Nephron (organoid): ENCODE measurements at regions not wholly inside any gene's neighbourhood (a gene's known extent, or its start where the extent isn't known, plus 50 kb on each side); places are given as distances from the start of the nearest gene placed in this dataset.

Source experiments
- H3K27ac Mint-ChIP-seq, 3 experiments: 2 replicates each; pipeline ENCODE4 v1.8.0; 2020; ENCODE audit warnings: mixed read lengths in 3 of 3, mild to moderate bottlenecking in 2 of 3, moderate library complexity in 1 of 3
- H3K27me3 Mint-ChIP-seq: 2 replicates; pipeline ENCODE4 v1.8.0; 2021; ENCODE audit warnings: low read depth, mild to moderate bottlenecking, moderate library complexity, mixed read lengths
- H3K36me3 Mint-ChIP-seq: 2 replicates; pipeline ENCODE4 v1.8.0; 2020; ENCODE audit warnings: low read depth, mixed read lengths
- H3K4me1 Mint-ChIP-seq: 2 replicates; pipeline ENCODE4 v1.8.0; 2020; ENCODE audit warnings: mixed read lengths
- H3K4me3 Mint-ChIP-seq, 3 experiments: 2 replicates each; pipeline ENCODE4 v1.8.0; 2020; ENCODE audit warnings: mild to moderate bottlenecking in 3 of 3, mixed read lengths in 3 of 3, moderate library complexity in 2 of 3
- H3K9me3 Mint-ChIP-seq: 2 replicates; pipeline ENCODE4 v1.8.0; 2020; ENCODE audit warnings: mixed read lengths
- CTCF ChIP-seq, 3 experiments: fragments of 200-600 bp; sonication (generic); IDR thresholded peaks; one replicate each; pipeline ENCODE4 v1.5.0; 2021; ENCODE audit warnings: antibody characterized with exemption in 3 of 3; ENCODE audit not compliant: unreplicated experiment in 3 of 3

GRCh38 chr14:95635051-95635450 is 51.2 kb upstream of the TCL1B start:
- H3K4me1 Mint-ChIP-seq, result no peaks in the 10 kb centered on the region
- no peak overlapping the region for H3K4me3 Mint-ChIP-seq
- no peak for TF ChIP-seq CTCF (IDR thresholded peaks at IDR 0.05; ENCODE audit: unreplicated experiment in 3 of 3)
- H3K27me3 Mint-ChIP-seq, result peaks cover 18% of the 10 kb centered on the region
- H3K36me3 Mint-ChIP-seq, result no peaks in the 10 kb centered on the region
- H3K27ac Mint-ChIP-seq, result no peak overlapping the region
- H3K9me3 Mint-ChIP-seq, result peaks cover 7% of the 10 kb centered on the region
